GM12865 (cell line): ENCODE measurements at regions not wholly inside any gene's neighbourhood (a gene's known extent, or its start where the extent isn't known, plus 50 kb on each side); places are given as distances from the start of the nearest gene placed in this dataset.
"Not testable (repeated sequence)": the region's sequence is repeated elsewhere in the genome, so short reads cannot be mapped to it uniquely, and the experiment has no call there.

Experiments used
- DNase-seq: peaks from one replicate; pipeline ENCODE4 v3.0.0; 2010; ENCODE audit warnings: low read depth
- H3K4me3 ChIP-seq: 2 replicates; pipeline ENCODE4 v1.5.1; 2011; ENCODE audit warnings: mild to moderate bottlenecking, low read depth, low read length, control low read depth
- CTCF ChIP-seq: IDR thresholded peaks from 2 replicates; pipeline ENCODE4 v1.5.1; 2011; ENCODE audit warnings: low read length, control low read depth, low read depth, inconsistent platforms; ENCODE audit not compliant: insufficient read depth; ENCODE audit errors: missing control alignments

- H3K4me3 ChIP-seq = no peak overlapping the region
- TF ChIP-seq CTCF = no peak
- no peak for DNase-seq
Measured at GRCh38 chr3:145282505-145282904, 878.5 kb downstream of the PLOD2 start.

DNA sequence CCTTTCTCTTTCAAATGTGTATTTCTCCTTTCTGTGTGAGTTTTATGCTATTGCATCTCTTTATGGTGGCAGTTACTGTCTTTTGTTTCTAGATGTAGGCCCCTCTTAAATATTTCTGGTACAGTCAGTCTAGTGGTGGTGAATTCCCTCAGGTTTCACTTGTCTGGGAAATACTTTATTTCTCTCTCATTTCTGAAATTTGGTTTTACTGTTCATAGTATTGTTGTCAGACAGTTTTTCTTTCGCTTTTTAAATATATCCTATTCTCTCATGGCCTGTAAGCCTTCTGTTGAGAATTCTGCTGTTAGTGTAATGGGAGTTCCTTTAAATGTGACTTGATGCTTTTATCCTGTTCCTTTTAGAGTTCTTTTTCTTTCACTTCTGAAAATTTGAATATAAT lies 874.0 kb downstream of the PLOD2 start:
- no peak overlapping the region for H3K4me3 ChIP-seq
- peak; percentile 40 for DNase-seq
- TF ChIP-seq CTCF = no peak

- no peak overlapping the region for H3K4me3 ChIP-seq
- TF ChIP-seq CTCF = no peak
- no peak for DNase-seq
Measured at GRCh38 chr3:145290010-145290409, 871.0 kb downstream of the PLOD2 start.

DNA sequence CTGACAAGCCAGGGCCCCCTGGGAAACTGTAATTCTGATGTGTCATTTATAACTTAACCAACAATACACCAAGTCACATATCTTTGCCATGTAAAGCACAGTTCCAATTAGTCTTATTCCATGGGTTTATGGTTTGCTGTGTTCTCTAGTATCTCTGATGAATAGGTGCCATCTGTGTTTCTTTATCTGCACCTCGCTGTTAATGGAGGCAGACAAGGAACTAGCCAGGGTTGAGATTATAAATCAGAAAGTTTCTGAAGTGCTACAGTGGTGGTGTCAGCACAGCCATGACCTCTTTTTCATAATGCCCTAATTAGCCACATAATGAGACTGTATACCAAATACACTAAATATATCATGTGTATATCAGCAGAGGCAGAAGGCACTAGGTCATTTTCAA lies 866.4 kb downstream of the PLOD2 start:
- TF ChIP-seq CTCF = no peak
- no peak overlapping the region for H3K4me3 ChIP-seq
- no peak for DNase-seq

DNA sequence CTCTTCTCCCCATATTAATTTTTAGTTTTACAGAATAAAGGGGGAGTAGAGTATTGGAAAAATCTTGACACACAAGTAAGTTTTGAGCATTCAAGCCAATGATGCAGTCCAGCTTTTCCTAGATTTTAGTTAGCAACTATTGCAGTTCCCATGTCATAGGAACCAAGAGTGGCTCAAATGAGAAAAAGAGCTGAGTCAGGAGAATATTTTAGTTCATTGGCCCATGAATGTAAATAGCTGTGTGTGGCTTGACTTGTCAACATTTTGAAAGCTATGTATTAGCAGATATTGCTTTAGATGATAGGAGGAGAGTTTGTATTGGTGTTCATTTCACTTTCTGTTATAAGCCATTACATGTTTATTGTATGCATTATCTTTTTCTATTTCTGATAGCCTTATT lies 853.7 kb downstream of the PLOD2 start:
- TF ChIP-seq CTCF = no peak
- DNase-seq = no peak
- H3K4me3 ChIP-seq = no peak overlapping the region

- TF ChIP-seq CTCF = no peak
- no peak for DNase-seq
- H3K4me3 ChIP-seq = no peak overlapping the region
Measured at GRCh38 chr3:145313751-145314150, 847.2 kb downstream of the PLOD2 start.

GRCh38 chr3:145316253-145316652 lies 844.7 kb downstream of the PLOD2 start:
- DNase-seq, H3K4me3 ChIP-seq: not testable (repeated sequence)

GRCh38 chr3:145326666-145327065 lies 834.3 kb downstream of the PLOD2 start:
- no peak overlapping the region for H3K4me3 ChIP-seq
- TF ChIP-seq CTCF = no peak
- peak; percentile 10 for DNase-seq

DNA sequence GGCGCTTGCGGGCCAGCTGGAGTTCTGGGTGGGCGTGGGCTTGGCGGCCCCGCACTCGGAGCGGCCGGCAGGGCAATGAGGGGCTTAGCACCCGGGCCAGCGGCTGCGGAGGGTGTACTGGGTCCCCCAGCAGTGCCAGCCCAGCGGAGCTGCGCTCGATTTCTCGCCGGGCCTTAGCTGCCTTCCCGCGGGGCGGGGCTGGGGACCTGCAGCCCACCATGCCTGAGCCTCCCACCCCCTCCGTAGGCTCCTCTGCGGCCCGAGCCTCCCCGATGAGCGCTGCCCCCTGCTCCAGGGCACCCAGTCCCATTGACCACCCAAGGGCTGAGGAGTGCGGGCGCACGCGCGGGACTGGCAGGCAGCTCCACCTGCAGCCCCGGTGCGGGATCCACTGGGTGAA lies 827.6 kb downstream of the PLOD2 start:
- not testable (repeated sequence) for DNase-seq, H3K4me3 ChIP-seq
